Osteoblast (primary cell): ENCODE measurements at regions not wholly inside any gene's neighbourhood (a gene's known extent, or its start where the extent isn't known, plus 50 kb on each side); places are given as distances from the start of the nearest gene placed in this dataset.

Source experiments
- DNase-seq: peaks from one replicate; pipeline ENCODE4 v3.0.0; 2011; ENCODE audit warnings: low spot score, mixed read lengths; ENCODE audit not compliant: insufficient read length; ENCODE audit errors: missing footprints
- H2AFZ ChIP-seq: 2 replicates; pipeline ENCODE4 v1.6.0; 2011; ENCODE audit warnings: mild to moderate bottlenecking, low read length
- H3K27ac ChIP-seq: 2 replicates; pipeline ENCODE4 v1.5.1; 2011; ENCODE audit warnings: mild to moderate bottlenecking, low read depth, low read length, moderate library complexity
- H3K27me3 ChIP-seq: 2 replicates; pipeline ENCODE4 v1.6.0; 2012; ENCODE audit warnings: mild to moderate bottlenecking, control low read depth, inconsistent platforms, low read length, moderate library complexity; ENCODE audit not compliant: insufficient read depth
- H3K36me3 ChIP-seq: 2 replicates; pipeline ENCODE4 v1.5.1; 2011; ENCODE audit warnings: mild to moderate bottlenecking, low read length, control low read depth, moderate library complexity; ENCODE audit not compliant: insufficient read depth
- H3K4me1 ChIP-seq: 2 replicates; pipeline ENCODE4 v1.5.1; 2011; ENCODE audit warnings: mild to moderate bottlenecking, low read length, control low read depth, moderate library complexity; ENCODE audit not compliant: insufficient read depth
- H3K4me2 ChIP-seq: 2 replicates; pipeline ENCODE4 v1.6.0; 2011; ENCODE audit warnings: mild to moderate bottlenecking, low read length; ENCODE audit not compliant: insufficient read depth
- H3K4me3 ChIP-seq: fragments of 200-600 bp; sonication (generic); 3 replicates; pipeline ENCODE4 v1.5.1; 2012; ENCODE audit warnings: mild to moderate bottlenecking, low read length, inconsistent platforms; ENCODE audit not compliant: insufficient read depth
- H3K79me2 ChIP-seq: 2 replicates; pipeline ENCODE4 v1.6.0; 2012; ENCODE audit warnings: mild to moderate bottlenecking, low read length, control low read depth, inconsistent platforms; ENCODE audit not compliant: insufficient read depth
- H3K9me3 ChIP-seq: 2 replicates; pipeline ENCODE4 v1.5.1; 2011; ENCODE audit warnings: low read depth, low read length, control low read depth
- H4K20me1 ChIP-seq: 2 replicates; pipeline ENCODE4 v1.6.0; 2012; ENCODE audit warnings: mild to moderate bottlenecking, low read length, control low read depth; ENCODE audit not compliant: insufficient read depth
- TF ChIP-seq, protein P1 (sequence below): IDR thresholded peaks from 2 replicates; pipeline ENCODE4 v1.5.1; 2011; ENCODE audit warnings: mild to moderate bottlenecking, low read depth, low read length, moderate library complexity; ENCODE audit errors: extremely low read depth

DNA sequence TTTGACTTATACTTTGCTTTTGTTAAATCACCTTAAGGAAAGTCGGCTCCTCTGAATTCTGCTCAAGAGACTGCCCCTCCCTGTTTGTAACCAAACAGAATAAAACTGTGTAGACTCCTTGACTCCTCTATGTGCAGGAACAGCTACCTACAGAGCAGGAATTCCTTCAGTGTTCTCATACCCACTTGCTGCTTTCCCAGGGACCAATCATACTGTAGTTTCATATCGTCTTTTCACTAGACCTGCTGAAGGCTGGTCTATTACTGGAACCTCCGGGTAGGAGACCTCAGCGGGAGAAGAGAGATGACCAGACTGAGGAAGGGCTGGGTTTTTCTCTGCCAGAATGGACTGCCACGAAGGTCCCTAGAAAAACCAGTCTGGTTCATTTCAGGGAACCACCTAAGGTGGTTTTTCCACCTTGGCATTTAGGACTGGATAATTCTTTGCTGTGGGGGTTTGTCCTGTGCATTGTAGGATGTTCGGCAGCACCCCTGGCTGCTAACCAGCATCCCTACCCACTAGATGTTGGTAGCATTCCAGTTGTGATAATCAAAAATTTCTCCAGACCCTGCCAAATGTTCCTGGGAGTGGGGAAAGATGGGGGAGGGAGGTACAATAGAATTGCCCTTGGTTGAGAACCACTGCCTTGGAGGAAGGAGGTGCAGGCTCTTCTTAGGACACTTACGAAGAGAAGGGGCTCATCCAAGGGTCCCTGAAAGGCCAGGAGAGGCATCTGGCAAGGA, 80.5 kb downstream of the DNAAF9 start:
- H3K27me3 ChIP-seq: no peaks in the 10 kb centered on the region
- H3K9me3 ChIP-seq: no peaks in the 10 kb centered on the region
- H4K20me1 ChIP-seq: no peaks in the 10 kb centered on the region
- H3K79me2 ChIP-seq: no peaks in the 10 kb centered on the region
- H3K36me3 ChIP-seq: peaks cover 33% of the 10 kb centered on the region
- no peak overlapping the region for H3K4me2 ChIP-seq
- H3K4me3 ChIP-seq: no peak overlapping the region
- H3K27ac ChIP-seq: no peak overlapping the region
- TF ChIP-seq, protein P1, sequence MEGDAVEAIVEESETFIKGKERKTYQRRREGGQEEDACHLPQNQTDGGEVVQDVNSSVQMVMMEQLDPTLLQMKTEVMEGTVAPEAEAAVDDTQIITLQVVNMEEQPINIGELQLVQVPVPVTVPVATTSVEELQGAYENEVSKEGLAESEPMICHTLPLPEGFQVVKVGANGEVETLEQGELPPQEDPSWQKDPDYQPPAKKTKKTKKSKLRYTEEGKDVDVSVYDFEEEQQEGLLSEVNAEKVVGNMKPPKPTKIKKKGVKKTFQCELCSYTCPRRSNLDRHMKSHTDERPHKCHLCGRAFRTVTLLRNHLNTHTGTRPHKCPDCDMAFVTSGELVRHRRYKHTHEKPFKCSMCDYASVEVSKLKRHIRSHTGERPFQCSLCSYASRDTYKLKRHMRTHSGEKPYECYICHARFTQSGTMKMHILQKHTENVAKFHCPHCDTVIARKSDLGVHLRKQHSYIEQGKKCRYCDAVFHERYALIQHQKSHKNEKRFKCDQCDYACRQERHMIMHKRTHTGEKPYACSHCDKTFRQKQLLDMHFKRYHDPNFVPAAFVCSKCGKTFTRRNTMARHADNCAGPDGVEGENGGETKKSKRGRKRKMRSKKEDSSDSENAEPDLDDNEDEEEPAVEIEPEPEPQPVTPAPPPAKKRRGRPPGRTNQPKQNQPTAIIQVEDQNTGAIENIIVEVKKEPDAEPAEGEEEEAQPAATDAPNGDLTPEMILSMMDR: no peak
- H2AFZ ChIP-seq: no peak overlapping the region
- H3K4me1 ChIP-seq: no peaks in the 10 kb centered on the region
- DNase-seq: no peak

DNA sequence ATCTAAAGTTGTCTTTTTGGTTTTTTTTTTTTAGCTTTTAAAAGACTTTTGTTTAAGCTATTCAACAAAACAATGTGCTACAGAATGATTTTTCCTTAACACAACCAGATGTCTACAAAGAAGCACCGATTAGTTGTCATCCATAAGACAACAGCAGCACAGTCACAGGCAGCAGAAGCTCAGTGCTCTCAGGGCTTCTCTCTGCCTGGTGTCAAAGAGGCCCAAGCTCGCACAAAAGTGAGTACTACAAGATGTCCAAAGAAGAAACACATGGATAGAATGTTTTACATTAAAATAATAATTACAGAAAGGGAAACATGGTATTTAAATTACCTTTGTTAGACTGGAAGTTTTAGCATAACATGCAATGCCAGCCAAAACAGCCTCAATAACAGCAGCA, 81.6 kb downstream of the DNAAF9 start:
- H3K79me2 ChIP-seq: no peaks in the 10 kb centered on the region
- no peak overlapping the region for H2AFZ ChIP-seq
- H3K4me3 ChIP-seq: no peak overlapping the region
- no peak for DNase-seq
- H3K36me3 ChIP-seq: peaks cover 31% of the 10 kb centered on the region
- TF ChIP-seq, protein P1: no peak
- H4K20me1 ChIP-seq: no peaks in the 10 kb centered on the region
- no peak overlapping the region for H3K27ac ChIP-seq
- H3K27me3 ChIP-seq: no peaks in the 10 kb centered on the region
- H3K4me1 ChIP-seq: no peaks in the 10 kb centered on the region
- no peak overlapping the region for H3K4me2 ChIP-seq
- H3K9me3 ChIP-seq: no peaks in the 10 kb centered on the region

DNA sequence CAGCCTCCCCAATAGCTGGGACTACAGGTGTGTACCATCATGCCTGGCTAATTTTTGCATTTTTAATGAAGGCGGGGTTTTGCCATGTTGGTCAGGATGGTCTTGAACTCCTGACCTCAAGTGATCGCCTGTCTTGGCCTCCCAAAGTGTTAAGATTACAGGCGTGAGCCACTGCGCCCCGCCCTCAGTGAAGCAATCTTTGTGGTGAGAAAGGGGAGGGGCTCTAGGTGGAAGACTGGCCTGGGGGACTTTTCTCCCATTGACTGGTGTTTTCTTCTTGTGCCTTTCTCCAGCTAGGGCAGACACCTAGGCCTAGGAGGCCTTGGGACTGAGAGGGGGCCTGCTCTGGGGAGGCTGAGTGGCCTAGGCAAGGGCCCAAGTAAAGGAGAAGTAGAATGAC, 84.1 kb downstream of the DNAAF9 start:
- TF ChIP-seq, protein P1: no peak
- Histone ChIP-seq H3K4me2 (no peak overlapping the region), H3K27ac (no peak overlapping the region), H4K20me1 (no peaks in the 10 kb centered on the region), H3K36me3 (peaks cover 33% of the 10 kb centered on the region), H3K4me3 (no peak overlapping the region), H2AFZ (no peak overlapping the region), H3K27me3 (no peaks in the 10 kb centered on the region), H3K79me2 (no peaks in the 10 kb centered on the region), H3K9me3 (no peaks in the 10 kb centered on the region), H3K4me1 (no peaks in the 10 kb centered on the region)
- DNase-seq: no peak

DNA sequence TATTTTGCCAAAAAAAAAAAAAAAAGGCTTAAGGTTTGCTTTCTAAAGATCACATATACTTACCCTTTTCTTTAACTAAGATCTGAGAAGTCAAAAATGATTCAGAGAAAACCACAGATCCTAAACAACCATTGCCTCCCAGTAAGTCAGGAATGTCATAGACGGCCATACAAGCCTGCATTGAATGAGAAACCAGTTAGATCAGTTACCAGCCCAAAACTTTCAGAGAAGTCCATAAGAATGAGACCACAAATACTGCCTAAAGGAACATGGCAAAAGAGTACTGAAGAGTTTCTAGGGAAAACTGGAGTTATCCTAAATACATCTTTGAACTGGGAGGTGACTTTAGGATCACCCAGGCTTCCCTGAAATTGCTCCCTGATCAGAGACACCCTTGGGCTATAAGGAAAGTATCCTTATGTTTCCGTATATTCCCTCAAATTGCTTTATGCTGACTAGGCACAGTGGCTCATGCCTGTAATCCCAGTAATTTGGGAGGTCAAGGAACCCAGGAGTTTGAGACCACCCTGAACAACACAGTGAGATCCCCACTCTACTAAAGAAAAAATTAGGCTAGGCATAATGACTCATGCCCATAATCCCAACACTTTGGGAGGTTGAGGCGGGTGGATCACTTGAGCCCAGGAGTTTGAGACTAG, 79.4 kb upstream of the SLC4A11 start:
- no peak for DNase-seq
- no peak overlapping the region for H3K4me3 ChIP-seq
- no peaks in the 10 kb centered on the region for H3K79me2 ChIP-seq
- H3K27me3 ChIP-seq: no peaks in the 10 kb centered on the region
- no peaks in the 10 kb centered on the region for H4K20me1 ChIP-seq
- TF ChIP-seq, protein P1: no peak
- H3K36me3 ChIP-seq: peaks cover 41% of the 10 kb centered on the region
- H3K4me2 ChIP-seq: no peak overlapping the region
- no peak overlapping the region for H2AFZ ChIP-seq
- no peak overlapping the region for H3K27ac ChIP-seq
- peaks cover 21% of the 10 kb centered on the region for H3K4me1 ChIP-seq
- no peaks in the 10 kb centered on the region for H3K9me3 ChIP-seq
